Esophagus muscularis mucosa (tissue), 4 donors: ENCODE measurements at regions not wholly inside any gene's neighbourhood (a gene's known extent, or its start where the extent isn't known, plus 50 kb on each side); places are given as distances from the start of the nearest gene placed in this dataset.
A peak's percentile ranks its signal among the peaks of the same experiment; 100 is the strongest.

Experiments used
- CTCF ChIP-seq, 3 experiments: fragments of 200-600 bp in 2 of 3; fragments of 450-650 bp in 1 of 3; sonication (generic) in 2 of 3; IDR thresholded peaks; one replicate each; pipeline ENCODE4 v1.5.1; 2017 to 2019; ENCODE audit warnings: antibody characterized with exemption in 3 of 3, mild to moderate bottlenecking in 2 of 3, moderate library complexity in 1 of 3
- EP300 ChIP-seq: sonication (generic); formaldehyde crosslinking; IDR thresholded peaks from one replicate; pipeline ENCODE4 v1.6.1; 2017; ENCODE audit warnings: antibody characterized with exemption
- POLR2A ChIP-seq: fragments of 450-650 bp; IDR thresholded peaks from one replicate; pipeline ENCODE4 v1.6.1; 2017; ENCODE audit warnings: antibody characterized with exemption, moderate library complexity, mild to moderate bottlenecking, low read depth
- POLR2AphosphoS5 ChIP-seq, 2 donors: sonication (generic); formaldehyde crosslinking; IDR thresholded peaks; one replicate each; pipeline ENCODE4 v1.6.1; 2017; ENCODE audit warnings: antibody characterized with exemption in 2 of 2

GRCh38 chr11:110362971-110363509 lies 66.6 kb upstream of the RDX start:
- TF ChIP-seq POLR2A: no peak
- TF ChIP-seq POLR2AphosphoS5 (IDR thresholded peaks at IDR 0.05): peak in 1 of 2 donors; percentile 9
- TF ChIP-seq CTCF (IDR thresholded peaks at IDR 0.05): no peak
- no peak for TF ChIP-seq EP300
